Effector CD4-positive, alpha-beta T cell (primary cell): ENCODE measurements at regions not wholly inside any gene's neighbourhood (a gene's known extent, or its start where the extent isn't known, plus 50 kb on each side); places are given as distances from the start of the nearest gene placed in this dataset.

Source experiments
- DNase-seq: peaks from one replicate; pipeline ENCODE4 v3.0.0-alpha.2; 2020

DNA sequence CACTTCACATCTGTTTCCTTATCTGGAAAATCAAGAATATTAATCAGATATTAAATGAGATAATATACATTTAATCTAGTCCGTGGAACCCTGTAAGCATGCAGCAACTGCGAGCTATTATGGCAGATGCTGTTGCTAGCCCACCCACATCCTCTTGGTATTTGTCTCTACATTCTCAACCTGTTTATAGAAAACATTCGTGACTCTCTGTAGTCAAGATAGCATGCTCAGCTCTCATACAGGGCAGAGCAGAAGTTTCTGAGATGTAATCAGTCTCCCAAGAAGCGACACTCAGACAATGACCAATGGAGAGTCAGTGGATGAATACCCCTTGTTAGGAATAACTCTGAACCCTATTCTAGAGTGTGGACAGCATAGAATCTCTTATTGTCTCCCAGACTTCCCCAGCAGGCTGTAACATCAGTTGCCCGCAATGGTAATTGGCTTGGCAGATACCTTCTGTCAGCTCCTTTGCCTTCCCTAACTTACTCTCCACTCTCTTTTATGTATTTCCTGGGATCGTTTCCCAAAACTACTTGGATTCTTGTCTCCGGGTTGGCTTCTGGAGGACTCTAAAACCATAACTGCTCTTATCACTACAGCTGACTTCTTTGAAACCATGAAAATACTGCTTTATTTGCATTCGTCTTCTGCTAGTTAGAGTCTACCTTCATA, 400.7 kb upstream of the TNP1 start:
- no peak for DNase-seq

DNA sequence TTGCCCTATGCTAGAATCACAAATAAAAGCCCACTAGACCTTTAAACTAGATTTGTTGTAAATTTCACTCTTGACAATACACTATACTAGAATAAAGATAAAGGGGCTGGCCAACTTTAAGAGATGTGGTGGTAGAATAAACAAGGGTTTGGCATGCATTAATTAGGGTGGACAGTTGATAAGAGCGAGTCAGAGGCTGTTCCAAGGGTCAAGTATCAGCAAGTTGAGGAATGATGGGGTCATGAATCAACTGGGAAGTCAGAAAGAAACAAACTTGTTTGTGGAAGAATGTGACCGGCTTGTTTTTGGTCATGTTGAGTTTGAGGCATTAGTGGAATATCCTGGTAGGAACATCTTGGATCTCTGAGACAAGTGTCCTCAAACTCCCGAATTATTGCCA, 398.3 kb upstream of the TNP1 start:
- no peak for DNase-seq

DNA sequence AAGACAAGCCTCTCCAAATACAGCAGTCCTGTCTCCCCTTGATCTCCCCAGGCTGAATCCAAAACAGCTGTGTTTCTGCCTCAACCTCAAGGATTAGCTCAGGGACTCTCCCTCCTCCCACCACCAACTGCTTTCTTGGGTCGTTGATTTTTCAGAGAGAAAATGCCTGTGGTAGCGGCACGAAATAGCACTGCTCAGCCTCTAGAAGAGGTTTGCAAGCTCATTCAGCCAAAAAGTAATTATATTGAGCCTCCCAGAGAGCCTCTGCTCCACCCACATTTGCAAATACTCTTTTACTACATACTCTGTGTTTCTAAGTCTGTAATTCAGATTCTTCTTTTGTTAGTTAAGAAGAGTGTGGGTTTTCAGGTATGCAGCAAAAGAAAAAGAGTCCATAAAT, 396.4 kb upstream of the TNP1 start:
- no peak for DNase-seq

DNA sequence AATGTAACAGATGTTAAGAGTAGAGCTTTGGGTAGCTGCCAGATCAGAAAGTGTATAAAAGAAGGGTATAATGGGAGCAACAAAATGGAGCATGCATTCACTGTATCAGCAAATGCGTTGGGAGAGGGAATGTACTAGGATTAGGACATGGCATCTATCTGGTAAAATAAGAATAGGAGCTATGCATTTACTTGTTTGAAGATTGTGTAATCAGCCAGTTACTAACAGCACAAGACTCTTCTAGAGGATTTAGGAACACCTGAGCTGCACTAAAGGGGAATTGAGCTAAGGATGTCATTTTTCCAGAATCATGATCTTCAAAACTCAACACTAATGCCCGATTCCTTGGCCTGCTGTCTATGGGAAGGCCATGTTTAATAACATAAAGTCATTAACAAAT, 394.2 kb upstream of the TNP1 start:
- DNase-seq, result no peak

DNA sequence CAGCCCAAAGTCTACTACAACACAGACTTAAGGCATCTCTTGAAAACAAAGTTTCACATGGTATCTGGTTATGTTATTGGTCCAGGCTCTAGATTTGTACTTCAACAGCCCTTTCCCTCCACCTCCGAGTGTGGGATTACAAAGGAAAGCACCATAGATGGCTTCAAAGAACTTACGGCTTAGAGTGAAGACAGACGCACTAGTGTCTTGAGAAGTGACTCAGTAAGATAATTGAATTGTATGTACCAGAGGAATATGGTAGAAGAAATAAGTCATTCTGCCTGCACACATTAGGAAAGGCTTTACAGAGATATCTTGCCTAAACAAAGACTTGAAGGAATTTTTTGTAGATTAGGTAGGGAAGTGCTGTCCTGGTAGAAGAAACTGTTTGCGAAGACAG, 392.3 kb upstream of the TNP1 start:
- no peak for DNase-seq

DNA sequence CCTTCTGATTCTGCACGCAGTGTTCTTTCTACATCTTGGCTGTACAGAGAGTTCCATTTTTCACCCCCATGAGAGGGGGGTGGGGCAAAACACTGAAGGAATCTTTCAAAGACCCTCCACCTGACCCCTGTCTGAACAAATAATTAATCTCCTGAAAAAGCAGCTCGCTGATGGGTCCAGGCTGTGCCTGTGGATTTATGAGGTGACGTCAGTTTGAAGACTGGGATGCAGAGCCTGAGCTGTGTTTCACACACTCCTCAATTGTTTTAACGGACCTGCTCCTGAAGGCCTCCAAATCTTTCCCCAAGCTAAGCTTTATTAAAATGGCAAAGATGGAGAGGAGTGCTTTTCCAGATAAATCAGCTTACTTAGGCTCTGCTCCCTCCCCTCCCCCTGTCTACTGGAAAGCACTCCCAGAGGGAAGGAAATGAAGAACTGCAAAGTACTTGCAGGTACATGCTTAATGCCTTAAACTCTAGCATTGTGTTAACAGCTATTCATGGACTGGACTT, 390.2 kb upstream of the TNP1 start:
- no peak for DNase-seq

DNA sequence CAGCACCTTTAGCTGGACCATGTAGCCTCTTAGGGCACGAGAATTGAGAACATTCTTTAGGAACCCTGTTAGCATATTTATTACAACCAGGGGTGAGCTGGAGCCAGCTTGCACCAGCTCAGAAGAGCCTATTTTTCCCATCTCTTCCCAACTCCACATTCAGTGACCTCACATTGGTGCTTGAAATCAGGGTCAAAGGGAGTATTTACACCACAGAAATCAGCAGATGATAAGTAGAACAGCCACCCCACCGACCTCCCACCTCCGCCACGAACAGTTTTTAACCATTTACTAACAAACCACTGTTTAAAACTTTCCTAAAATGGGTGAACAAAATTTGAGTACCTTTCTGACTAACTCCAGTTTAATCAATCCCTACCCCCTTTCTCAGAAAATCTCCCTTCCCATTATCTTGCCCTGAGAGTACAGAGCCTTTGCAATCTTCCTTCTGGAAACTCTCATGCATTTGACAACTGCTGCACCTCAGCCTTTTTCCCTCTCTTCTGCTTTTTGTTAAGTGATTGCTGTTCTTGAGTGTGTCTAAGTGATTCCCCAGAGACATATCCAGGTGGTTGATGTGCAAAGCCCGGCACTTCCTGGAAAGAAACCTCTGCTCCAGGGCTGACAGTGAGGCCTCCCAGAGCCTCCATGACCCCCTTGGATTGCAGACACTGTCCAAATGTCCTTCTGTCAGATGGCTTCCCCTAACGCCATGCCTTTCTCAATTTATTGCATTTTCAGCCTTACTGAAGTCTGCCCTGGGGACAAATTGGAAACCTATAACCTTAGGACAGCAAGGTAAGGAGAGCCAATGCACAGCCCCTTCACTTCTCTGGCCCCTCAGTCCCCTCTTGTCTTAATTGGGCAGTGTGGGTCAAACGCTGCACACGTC, 389.5 kb upstream of the TNP1 start:
- DNase-seq, result no peak

DNA sequence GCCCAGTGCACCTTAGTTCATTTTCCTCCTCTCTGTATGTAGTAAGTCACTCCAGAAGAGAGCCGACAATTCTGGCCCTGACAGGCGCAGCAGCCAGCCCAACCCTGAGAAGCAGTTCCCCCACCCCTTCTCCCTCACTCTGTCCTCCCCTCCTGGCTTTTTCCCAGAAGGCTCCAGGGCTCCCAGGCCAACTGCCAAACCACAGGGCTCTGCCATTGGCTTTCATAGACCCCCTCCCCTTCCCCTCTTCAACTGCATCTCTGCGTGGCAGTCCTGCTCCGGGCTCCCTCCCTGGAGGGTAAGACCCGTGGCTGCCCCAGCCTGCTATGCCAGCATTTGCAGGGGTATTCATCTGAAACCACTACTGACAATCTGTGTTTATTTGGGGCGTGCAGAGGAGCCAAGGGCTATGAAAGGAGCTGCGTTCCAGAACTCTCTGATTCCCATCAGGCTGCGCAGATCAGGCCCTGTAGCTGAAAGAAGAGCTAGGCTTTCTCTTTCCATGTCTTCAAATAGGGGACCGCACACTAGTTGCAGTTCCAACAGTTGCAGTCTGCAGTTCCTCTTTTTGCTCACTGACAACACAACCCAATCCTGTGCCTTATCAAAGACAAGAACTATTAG, 388.6 kb upstream of the TNP1 start:
- no peak for DNase-seq

DNA sequence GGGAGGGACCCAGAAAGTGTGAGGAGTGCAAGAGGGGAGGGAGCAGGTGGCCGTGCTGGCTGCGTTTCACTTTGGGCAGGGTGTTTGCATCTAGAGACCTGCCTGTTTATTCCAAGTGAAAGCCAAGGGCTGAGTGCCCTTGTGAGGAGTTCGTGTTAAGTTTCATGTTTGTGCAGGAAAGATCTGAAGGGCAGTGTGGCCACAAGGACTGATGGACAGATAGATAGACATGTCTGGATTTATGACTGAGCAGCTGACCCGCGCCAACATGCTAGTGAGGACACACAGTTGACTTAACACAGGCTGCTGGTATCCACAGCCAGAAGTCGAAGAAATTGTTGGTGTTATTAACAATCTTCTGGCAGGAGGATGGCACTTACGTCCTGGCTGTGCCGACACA, 387.6 kb upstream of the TNP1 start:
- no peak for DNase-seq

DNA sequence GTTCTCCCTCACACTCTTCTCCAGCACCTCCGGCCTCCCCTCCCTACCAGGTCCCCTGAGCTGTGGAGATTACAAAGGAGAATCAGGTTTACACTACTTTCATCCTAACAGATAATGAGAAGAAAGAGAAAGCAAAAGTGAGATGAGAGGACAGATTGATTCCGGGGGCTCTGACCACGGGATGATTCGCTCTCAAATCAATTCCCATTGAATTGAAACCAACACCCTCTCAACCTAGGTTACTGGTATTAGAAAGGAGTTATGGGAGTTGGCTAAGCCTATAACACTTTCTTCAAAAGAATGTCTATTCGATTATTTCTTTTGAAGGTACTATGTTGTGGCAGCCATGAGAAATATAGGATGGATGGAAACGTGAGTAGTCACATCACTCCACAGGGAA, 386.2 kb upstream of the TNP1 start:
- no peak for DNase-seq

DNA sequence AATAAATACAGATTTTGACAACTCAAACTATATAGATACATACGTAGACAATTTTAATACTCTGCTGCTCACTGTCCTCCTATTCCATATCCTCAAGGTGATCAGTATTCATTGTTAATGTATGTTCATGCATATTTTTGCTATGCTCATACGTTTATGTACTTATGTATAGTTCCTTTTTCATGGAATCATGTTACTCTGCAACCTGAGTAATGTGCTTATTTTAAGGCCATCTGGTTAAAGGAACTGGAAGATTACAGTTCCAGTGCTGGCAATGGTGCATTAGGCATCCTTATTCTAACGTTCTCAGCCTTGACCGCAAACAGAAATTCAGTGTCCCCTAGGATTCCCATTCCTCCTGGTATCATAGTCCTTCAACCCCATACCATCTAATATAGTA, 385.0 kb upstream of the TNP1 start:
- no peak for DNase-seq

DNA sequence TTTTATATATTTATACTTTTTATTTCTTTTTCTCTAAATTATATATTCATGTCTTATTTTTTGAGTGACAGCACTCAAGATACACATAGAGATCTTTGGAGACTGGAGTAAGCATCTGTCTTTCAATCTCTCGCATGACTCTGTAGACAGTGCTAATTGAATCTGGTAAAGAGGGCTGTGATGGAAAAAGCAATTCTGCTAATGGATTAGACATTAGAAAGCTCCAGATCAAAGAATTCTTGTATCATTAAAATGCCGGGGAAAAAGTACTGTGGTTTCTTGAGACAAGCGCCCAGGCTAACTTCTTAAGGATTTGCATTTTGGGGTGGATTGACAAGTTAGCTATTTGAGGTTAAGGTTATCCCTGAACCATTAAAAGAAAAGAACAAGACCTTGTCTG, 383.1 kb upstream of the TNP1 start:
- no peak for DNase-seq

DNA sequence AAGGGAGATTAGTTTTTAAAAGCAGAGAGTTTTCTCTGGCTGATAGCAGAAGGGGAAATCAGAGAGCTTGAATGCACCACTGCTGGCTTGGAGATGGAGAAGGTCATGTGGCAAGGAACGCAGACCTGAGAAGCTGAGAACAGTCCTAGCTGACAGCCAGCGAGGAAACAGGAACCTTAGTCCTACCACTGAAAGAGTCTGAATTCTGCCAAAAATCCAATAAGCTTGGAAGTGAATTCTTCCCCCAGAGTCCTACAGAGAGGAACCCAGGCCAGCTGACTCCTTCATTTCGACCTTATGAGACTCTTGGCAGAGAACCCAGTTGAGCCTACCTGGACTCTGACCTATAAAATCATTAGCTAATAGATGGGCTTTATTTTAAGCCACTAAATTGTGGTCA, 371.9 kb upstream of the TNP1 start:
- DNase-seq, result no peak

DNA sequence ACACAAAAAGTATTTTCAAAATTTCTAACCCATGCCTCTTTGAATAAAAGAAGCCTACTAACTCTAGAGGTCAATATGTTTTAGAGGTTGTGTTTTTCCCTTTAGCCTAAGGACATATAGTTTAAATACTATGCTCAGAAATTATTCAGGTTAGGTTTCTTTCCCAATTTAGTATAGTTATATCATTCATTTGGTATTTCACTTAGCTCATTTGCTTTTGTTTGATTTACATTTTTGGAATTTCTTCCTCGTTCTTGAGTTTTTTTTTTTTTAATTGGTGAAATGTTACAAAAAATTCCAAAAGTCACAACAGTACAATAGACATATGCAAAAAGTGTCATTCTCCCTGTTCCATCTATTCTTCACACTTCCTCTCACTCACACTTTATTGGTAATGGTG, 371.3 kb upstream of the TNP1 start:
- no peak for DNase-seq

DNA sequence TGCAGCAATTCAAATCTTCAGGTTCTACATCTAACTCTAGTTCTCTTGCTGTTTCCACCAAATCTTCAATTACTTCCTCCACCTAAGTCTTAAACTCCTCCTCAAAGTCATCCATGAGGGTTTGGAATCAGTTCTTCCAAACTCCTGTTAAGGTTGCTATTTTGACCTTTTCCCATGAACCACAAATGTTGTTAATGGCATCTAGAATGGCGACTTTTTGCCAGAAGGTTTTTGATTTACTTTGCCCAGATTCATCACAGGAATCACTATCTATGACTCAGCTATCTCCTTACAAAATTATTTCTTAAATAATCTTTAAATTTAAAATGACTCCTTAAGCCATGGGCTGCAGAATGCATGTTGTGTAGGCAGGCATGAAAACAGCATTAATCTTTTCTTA, 368.9 kb upstream of the TNP1 start:
- no peak for DNase-seq

DNA sequence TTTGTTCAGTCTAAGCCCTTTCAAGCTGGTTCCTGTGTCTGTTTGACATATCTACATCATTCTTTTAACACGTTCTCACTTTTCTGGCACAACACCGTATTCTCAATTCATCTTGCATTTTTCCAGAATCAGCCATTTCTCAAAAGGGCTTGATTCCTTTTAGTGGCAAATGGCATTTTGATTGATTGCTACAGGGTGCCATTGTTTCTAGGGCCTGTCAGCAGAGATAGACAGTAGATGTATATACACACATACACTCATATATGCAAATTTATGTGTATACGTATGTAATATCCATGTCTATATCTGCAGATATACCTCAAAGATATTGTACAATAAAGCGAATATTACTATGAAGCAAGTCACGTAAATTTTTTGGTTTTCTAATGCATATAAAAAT, 367.9 kb upstream of the TNP1 start:
- no peak for DNase-seq

DNA sequence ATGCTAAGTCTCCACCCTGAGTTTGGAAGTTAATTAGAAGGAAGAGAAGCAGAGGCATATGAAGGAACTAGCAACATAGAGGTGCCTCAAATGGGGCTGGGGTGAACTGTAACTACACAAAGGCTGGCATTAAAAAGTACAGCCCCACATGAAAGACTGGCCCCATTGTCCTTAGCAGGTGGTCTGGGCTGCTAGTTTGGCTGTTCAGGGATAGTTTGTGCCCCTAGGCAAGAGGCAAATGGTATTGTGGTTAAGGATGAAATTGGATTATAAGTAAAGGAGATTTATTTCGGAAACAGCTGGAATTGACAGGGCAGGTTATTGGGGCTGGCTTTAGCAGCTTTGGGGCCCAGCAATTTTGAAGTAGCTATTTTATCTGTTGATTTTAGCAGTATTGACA, 365.7 kb upstream of the TNP1 start:
- no peak for DNase-seq

DNA sequence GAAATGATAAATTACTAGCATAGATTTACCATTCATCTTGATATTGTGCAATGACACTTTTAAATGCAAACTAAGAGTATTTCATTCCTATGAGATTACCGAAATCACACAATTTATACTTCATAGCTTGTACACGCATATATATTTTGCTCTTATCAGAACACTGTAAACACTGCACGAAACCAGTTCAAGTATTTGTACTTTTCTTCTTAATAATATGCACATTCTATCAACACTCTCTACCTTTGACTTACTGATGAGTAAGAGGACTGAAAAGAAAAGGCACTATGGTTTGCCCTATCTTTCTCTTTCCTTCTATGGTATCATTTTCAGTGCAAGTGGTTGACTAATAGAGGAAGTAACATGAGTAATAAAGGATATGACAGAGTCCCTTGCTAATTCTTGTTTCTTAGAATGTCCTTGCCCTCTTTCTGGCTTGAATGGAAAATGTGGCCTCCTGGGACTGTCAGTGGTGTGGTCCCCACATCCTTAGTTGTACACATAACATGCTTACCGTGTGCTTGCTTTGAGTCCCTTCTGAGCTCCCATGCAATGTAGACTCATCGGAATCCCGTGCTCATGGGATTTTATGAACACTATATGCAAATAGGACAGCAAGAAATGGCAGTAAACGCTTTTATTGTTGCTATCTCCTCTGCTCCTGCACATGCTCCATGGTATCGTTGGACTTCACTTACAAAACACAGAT, 363.5 kb upstream of the TNP1 start:
- no peak for DNase-seq

DNA sequence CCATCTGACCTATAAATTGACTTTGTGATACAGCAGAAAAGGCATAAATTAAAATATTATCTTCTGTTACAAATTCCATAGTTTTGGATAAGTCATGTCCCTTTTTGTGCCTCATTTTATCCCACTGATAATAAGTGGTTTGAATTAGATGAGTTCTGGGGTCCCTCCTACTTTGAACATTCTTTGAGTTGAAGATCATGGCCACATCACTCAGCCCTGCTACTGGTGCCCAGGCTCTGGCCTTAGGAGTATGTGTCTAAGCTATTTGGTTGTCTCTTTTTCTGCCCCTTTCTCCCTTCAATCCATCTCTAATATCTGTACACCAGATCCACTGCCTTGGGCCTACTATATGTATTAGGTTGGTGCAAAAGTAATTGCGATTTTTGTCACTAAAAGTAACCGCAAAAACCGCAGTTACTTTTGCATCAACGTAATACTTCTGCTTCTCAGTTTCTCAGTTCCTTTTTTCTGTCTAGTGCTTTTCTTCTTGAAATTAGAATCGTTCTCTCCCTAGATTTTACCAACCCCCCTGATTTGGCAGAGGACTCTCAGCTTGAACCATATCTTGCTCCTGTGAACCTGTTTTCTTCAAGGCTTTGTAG, 362.5 kb upstream of the TNP1 start:
- no peak for DNase-seq

DNA sequence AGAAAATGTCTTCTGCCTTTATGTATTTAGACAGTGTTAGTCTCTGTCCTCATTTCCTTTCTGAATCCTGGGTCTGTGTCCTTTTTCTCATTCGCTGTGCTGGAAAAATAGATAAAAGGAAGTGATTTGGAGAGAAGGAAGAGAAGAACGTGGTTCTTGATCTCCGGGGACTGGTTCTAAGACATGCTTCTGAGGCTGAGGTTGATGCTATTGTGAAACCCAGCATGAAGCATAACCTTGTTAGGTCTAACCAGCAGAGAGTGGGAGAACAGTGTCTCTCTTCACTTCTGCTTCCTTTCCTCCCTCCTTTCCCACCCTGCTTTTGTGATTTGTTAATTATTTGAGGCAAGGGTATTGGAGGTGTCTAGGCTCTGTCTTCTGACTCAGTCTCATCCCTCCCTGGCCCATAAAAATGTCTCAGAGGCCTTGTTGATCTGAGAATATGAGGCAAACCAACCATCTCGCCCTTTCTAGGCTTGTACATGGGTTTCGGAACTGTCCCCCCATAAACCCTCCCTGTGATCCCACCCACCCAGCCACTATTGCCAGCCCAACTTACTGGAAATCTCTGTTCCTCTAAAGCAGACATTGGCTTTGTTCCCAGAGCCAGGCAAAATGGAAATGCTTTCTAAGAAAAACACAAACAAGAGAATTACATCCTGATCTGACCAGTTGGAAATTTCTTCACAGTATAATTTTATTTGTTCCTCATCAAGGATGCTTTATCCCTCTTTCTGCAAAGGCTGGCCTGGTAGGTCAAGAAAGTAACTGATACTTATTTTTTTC, 360.6 kb upstream of the TNP1 start:
- no peak for DNase-seq

DNA sequence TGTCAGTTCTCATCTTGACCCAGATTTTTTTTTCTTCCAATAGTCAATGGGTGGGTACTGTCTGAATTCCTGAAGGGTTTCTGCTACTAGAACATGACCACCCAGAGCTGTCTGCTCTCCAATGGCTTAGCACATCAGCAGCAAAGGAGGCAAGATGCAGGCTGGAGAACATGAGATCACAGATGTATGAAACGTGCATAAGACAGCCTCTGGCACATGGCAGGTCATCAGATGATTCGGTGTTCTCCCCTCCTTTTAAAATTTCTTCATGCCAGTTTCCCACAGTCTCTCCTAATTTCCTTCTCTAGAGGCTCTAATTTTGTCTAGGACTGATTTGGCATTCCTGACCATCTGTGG, 359.3 kb upstream of the TNP1 start:
- DNase-seq, result no peak
